ENCODE measurements at regions not wholly inside any gene's neighbourhood (a gene's known extent, or its start where the extent isn't known, plus 50 kb on each side); places are given as distances from the start of the nearest gene placed in this dataset.
"Not testable (repeated sequence)": the region's sequence is repeated elsewhere in the genome, so short reads cannot be mapped to it uniquely, and the experiment has no call there.

DNA sequence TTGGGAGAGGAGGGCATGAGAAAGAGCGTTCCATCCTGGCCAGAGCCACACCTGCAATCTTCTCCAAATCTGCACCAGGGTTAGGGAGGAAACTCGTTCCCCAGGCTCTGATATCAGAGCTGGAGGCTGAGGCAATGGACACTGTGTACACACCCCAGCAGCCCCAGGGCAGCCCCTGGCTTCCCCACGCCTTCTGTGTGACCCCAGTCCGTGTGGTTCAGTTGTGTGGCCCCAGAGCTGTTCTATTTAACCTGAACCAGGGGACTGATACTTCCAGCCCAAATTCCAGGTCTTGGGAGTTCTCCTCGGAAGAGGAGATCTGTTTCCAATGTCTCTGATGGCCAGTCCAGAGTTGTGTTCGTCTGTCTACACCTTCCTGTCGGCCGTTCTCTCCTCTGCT lies 242.6 kb upstream of the EXOC2 start:
- DNase-seq (ENCODE audit: low spot score), result no peak

DNA sequence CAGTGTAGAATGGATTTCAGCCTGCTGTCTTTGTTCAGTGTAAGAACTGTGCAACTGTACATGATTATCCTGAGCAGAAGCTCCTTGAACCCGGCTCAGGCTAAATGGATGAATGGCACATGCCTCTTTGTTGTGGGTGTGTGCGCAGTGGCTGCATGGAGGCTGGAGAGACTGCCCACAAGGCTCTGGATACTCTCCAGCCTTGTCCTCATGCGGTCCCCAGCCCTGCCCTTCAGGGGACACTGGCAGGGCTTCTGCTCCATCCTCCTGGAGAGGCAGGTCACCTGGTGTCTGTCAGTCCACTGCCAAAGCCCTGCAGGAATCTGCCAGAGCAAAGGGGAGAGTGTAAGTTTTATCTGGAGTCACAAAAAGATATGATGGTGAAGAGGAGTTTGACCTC lies 241.7 kb upstream of the EXOC2 start:
- DNase-seq (ENCODE audit: low spot score), result no peak

DNA sequence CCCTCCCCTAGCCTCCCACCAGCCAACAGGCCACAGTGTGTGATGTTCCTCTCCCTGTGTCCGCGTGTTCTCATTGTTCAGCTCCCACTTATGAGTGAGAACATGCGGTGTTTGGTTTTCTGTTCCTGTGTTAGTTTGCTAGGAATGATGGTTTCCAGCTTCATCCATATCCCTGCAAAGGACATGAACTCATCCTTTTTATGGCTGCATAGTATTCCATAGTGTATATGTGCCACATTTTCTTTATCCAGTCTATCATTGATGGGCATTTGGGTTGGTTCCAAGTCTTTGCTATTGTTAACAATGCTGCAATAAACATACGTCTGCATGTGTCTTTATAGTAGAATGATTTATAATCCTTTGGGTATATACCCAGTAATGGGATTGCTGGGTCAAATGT lies 239.0 kb upstream of the EXOC2 start:
- DNase-seq (ENCODE audit: low spot score), result not testable (repeated sequence)

DNA sequence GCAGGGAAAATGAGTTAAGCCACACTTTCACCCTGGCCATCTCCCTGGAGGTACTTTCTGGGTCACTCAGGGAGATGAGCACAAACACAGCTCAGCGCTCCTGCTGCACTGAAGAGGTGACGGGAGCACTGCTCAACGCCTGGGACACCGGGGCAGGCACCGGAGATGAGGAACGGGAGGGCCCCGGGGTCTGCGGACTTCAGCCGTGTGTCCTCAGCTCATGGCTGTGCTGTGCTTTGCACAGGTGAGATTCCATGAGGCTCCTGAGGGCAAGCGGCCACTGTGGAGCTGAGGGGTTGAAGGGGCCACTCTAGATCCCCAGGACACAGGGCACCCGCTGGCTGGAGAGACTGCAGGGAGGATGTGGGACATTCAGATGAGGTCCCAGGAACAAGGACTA lies 234.2 kb upstream of the EXOC2 start:
- DNase-seq (ENCODE audit: low spot score), result no peak

DNA sequence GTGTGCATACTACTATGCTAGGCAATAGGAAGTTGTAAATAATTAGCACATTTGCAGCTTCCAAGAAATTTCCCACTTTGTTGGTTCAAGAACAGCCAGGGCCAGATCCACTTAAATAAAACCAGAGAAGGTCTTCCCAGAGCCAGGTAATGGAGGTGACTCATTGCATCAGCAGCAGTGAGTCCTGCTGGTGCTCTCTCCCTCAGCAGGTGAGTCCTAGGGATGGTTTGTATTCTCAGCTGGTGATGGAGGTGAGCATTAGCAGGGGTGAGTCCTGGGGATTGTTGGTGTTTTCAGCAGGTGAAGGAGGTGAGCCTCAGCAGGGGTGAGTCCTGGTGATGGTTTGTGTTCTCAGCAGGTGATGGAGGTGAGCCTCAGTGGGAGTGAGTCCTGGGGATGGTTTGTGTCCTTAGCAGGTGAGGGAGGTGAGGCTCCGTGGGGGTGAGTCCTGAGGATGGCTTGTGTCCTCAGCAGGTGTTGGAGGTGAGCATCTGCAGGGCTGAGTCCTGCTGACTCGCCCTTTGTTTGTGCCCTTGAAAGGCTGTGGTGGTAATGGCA lies 232.8 kb upstream of the EXOC2 start:
- DNase-seq (ENCODE audit: low spot score), result no peak

DNA sequence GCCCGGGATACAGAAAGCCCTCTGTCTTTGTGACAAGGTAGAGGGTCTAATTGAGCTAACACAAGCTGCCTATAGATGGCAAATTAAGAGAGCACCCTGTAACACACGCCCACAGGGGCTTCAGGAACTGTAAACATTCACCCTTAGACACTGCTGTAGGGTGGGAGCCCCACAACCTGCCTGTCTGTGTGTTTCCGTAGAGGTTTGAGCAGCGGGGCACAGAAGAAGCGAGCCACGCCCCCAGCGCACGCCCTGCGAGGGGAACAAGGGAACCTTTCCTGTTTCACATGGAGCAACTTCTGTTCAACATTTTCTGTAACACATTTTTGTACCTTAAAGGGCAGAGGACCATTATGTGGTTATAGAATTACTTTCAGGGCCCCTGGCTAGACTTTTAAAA lies 231.7 kb upstream of the EXOC2 start:
- no peak for DNase-seq (ENCODE audit: low spot score)

DNA sequence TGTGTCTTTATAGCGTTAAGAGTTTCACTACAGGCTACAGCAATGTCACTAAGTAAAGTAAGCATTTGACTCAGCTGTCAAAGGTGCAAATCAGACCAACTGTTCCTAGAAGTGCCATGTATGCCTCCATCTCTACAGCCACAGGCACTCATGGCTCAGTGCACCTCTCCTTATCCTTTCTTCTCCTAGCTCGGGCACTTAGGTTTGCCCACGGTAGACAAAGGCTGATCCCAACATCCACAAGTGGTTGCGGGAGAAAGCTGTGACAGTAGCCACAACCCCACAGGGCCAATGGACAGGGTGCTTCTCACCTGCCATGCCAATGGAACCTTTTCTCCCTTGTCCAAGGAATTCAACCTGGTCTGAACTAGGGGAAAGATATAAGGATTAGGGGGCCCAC lies 228.5 kb upstream of the EXOC2 start:
- DNase-seq (ENCODE audit: low spot score), result no peak

DNA sequence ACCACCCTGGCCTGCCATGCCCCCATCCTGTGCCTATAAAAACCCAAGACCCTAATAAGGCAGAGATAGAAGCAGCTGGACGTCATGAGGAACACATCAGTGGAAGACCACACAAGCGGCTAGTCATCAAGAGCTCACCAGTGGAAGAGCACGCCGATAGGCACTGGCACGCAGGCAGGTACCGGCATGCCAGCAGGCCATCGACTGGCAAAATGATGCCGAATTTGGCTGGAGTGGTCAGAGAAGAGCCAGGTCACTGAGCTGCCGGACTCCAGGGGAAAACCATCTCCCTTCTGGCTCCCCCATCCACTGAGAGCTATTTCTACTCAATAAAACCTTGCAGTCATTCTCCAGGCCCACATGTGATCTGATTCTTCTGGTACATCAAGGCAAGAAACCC lies 227.6 kb upstream of the EXOC2 start:
- no peak for DNase-seq (ENCODE audit: low spot score)

DNA sequence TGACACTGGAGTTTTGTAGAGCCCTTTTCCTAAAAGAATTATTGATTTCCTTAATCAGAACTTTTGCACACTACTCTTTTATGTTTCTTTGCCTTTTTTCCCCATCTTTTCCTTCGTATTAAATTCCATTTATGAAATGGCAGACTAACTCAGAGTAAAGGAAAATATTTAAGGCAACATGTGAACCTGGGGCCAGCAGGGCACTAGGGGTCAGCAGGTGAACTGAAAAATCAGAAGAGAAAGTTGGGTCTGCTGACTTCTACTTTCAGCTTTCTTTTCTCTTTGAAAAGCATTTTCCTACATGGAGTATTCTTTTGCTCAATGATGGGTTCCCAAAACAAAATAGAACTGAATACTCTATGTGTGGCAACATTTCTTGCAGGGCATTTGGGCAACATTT lies 226.6 kb upstream of the EXOC2 start:
- DNase-seq (ENCODE audit: low spot score), result no peak

DNA sequence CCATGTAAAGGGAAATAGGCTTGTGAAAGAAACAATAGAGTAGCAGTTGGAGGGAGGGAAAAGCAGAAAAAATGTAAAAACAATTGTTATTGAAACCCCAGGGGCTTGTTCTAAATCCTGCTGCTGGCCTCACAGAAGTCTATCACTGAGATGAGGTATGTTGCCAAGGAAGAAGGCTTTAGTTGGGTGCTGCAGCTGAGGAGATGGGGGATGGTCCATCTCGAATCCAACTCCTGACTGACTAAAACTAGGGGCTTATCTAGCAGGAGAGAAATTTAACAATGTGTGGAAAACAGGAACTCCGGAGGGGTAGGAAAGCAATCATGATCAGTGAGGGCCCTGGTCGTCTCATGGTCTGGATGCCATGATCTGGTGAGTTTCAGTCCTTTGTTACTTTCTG lies 225.0 kb upstream of the EXOC2 start:
- DNase-seq (ENCODE audit: low spot score), result no peak

DNA sequence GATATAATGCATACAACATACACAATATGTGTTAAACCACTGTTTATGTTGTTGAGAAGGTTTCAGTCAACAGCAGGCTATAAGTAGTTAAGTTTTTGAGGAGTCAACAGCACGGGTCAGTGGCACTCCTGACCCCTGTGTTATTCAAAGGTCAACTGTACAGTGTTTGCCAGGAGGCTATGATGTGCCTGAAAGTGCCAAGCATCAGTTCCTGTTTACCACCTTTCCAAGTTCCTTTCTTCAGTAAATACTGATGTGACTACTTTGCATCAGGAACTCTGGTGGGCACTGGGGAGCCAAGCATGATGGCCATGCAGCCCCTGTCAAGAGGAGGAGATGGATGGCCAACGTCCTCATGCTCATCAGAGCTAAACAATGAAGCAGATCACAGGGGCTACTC lies 224.4 kb upstream of the EXOC2 start:
- DNase-seq (ENCODE audit: low spot score), result no peak

DNA sequence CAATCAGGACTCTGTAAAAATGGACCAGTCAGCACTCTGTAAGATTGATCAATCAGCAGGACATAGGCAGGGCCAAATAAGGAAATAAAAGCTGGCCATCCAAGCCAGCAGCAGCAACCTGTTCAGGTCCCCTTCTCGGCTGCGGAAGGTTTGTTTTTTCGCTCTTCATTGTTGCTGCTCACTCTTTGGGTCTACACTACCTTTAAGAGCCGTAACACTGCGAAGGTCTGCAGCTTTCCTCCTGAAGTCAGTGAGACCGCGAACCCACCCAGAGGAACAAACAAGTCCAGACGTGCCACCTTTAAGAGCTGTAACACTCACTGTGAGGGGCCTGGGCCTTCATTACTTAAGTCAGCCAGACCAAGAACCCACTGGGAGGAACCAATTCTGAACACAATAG lies 223.2 kb upstream of the EXOC2 start:
- no peak for DNase-seq (ENCODE audit: low spot score)

DNA sequence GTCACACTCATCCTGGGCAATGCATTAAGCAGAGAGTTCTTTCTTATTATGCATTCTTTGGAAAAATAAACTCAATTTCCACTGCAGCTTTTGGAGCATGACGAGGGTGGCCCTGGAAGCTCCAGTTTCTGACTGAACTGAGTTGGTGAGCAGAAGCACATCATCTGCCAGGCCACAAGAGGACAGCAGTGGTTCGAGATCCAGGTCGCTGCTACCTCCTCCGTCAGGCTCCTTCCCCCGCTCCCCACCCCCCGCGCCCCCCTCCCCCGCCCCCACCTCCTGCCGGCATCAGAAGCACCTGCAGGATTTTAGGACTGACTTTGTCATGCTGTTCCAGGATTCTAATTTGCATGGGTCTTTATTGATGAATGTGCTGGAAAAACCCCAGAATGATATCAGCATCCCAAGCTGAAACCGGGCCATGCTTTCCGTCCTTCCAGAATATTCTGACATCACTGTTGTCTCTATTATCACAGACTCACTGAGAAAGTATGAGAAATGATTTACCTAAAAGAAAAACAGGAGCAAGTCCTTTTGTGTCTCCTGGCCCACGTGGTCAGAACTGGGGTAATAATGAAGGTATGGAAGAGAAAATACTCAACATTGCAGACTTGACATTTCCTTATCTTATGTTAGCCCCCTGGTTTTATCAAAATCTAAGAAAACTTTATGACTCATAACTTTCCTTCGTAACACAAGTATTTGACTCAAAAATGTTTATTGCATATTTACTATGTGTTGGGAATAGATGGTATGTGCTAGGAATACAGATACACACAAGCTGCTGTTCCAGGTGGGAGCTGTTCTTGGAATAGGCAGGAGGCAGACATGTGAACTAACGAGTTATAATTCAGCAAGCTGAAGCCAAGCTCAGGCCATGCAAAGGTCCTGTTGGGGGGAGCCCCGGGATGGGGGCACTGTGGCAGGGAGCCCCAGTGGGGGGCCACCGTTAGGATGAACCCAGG lies 220.2 kb upstream of the EXOC2 start:
- peak; percentile 31 for DNase-seq (ENCODE audit: low spot score)

DNA sequence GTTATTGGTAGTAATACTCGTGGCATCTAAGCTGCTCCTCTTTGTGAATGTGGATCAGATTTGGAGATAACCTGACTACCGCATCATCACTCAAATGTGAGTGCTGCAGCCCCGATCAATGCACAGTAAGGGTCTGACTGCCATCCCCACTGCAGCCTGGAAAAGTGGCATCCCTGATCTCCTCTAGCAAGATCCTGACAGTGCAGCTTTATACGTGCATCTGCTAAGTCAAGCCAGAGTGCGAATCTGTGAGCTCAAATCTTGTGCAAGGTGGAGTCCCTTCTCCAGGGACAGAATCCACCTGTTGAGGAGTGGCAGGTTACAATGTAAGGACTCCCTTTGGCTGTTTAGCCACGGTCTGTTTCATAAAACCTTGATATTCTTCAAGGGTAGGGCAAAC lies 215.0 kb upstream of the EXOC2 start:
- no peak for DNase-seq (ENCODE audit: low spot score)

DNA sequence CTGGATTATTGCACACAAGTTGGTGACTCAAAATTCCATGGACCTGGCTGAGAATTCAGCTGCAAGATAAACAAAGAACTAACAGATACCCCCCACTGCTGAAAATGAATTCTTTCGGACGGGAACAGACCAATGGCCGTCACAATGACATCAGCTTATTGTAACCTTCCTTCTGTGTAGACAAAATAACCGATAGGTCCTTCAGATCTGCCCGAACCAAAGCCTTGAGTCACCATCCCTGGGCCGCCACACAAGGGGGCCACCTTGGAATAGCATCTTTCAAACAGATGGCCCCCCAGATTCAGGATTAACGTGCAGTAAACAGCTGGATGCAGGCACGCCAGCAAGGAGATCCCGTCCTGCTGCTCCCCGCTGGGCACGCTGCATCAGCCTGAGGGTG lies 214.0 kb upstream of the EXOC2 start:
- no peak for DNase-seq (ENCODE audit: low spot score)

DNA sequence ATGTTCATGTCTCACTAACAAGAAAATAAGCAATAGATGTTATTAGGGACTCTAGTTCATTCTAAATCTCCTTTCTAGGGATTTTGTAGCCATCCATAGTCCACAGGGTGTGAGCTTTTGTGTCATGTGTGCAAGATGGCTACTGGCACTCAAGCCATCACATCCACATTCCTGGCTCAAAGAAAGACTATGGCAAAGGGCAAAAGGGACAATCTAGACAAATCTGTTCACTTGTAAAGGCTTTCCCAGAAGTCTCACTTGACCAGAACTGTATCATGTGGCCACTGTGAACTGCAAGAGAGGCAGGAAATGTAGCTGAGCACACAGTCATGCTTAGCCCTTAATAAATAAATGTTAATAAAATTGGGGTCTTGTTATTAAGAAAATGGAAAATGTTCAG lies 212.6 kb upstream of the EXOC2 start:
- no peak for DNase-seq (ENCODE audit: low spot score)

DNA sequence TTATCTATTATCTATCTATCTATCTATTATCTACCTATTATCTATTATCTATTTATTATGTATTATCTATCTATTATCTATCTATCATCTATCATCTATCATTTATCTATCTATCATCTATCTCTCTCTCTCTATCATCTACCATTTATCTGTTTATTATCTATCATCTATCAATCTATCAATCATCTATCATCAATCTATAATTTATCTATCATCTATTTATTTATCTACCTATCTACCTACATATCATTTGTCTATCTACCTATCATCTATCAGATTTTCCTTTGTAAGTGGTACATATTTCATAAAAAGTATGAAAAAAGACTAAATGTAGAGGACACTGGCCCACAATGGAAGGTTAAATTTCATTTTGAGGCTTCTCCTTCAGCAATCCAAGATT lies 212.1 kb upstream of the EXOC2 start:
- DNase-seq (ENCODE audit: low spot score), result no peak

DNA sequence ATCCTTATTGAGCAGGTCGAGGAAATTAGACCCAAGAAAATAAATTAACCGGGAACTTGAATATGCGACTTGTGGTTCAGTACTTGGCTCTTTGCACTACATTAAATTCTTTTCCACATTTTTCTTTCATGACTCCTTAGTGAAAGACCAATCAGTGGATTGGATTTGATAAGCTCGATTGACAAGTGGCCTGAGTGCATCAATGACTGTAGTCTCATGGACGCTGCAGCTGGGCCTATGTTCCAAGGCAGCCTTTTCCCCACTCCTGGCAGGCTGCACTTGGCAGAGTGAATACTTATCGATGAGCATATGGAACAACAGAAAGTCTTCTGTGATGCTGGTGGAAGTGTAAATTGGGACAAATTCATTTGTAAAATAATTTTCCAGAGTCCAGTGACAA lies 210.8 kb upstream of the EXOC2 start:
- no peak for DNase-seq (ENCODE audit: low spot score)

DNA sequence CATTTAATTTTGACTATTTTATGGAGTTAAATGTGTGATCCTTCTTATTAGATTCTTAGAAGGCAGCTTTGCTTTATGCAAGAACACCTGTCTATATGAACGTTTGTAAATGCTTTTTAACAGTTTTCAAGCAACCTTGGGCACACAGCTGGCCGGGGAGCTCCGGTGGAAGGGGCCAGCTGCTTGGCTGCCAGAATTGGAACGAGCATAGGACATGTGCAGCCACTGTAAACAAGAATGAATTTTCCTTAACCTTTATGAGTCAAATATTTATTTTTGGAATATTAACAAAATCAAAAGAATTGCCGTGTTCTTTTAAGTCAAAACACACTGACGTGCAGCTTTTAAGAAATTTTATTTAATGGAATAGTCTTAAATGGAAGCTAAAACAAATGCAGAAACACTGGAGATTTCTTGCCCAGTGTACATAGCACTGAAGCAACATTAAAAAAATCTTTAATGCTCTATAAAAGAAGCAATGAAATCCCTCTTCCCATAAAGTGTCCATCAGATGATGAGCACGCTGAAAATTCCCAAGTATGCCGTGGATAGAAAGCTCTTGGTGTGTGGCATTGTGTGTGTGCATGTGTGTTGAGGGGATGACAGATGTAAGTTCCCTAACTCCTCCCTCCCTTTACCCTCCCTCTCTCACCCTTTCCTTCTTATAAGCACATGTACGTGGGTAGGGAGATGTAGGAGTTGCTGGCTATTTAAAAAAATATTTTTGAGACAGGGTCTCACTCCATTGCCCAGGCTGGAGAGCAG lies 208.9 kb upstream of the EXOC2 start:
- no peak for DNase-seq (ENCODE audit: low spot score)

DNA sequence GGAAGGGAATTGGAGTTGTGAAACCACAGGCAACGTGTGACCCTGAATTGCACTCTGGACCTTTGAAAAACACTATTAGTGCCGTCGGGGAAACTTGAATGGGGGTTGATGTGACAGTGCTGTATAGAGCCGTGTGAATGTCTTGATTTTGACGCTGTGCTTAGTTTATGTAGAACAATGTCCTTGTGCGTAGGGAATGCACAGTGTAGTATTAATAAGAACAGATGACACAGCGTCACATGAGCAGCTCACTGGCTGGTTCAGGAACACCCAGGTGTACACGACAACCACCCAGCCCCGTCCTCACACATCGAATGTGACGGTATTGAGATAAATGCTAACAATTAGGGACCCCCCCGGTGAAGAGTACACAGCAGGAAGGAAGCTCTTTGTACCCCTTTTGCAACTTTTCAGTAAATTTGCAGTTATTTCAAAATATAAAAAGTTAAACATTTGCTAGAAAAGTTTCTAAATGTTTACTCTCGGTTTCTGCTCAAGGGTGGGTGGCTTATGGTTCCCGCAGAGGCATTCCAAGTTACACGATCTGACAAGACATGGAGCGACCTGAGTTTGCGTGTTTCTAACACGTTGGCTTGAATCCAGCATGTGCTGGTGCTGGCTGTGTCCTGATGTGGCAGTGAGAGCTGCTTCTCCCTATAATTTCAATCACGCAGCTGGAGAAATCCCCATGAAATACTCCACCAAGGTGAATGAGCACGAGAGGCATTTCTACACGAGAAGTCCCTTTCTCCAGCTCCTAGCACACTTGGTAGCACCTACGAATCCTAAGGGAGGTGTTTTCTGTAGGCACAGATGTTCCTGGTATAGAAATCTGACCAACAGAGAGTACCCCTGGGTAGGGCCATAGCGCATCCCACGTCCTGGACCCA lies 208.0 kb upstream of the EXOC2 start:
- no peak for DNase-seq (ENCODE audit: low spot score)

DNA sequence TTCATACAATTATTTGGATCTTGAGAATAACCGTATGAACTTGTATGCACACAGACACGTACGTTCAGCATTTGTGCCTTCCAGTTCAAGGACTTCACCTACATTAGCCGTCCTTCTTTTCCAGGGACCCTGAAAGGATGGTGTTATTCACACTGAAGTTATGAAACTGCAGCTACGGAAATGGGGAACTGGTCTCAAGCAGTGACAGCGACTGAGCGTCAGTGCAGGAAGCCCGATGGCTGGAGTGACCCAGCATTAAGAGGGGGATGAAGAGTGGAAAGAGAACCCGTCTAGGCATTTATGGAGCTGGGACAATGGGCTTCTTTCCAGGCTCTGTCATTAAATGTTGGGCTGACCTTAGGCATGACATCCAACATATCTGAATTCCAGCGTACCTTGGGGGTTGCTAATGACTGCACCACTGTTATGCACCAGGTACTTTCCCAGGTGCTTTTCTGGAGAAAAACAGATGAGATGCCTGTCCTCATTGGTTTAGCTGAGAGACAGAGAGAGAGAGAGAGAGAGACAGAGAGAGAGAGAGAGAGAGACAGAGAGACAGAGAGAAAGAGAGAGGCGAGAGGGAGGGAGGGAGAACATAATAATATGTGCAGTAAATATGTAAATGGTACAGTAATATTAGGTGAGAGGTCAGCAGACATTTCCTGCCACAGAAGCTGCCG lies 204.7 kb upstream of the EXOC2 start:
- no peak for DNase-seq (ENCODE audit: low spot score)

DNA sequence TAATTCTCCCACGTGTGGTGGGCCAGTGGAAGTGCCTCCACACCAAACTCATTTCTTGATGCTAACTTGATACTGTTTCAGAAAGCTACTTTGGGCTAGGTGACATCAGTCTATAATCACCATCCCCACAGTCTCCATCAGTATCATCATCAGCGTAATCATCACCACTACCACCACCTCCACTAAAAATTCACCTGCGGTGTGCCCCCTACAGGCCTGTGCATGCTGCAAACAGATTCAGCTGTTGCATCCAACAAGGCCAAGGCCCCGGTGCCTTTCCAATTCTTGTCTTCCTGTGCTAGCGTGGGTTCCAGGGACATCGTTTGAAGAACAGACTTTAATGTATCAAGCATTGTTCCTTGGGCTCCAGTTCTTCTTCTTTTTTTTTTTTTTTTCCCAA lies 201.3 kb upstream of the EXOC2 start:
- DNase-seq (ENCODE audit: low spot score), result no peak

Measured in COLO829 (cell line).